HG03575 (cell line): ENCODE measurements at regions not wholly inside any gene's neighbourhood (a gene's known extent, or its start where the extent isn't known, plus 50 kb on each side); places are given as distances from the start of the nearest gene placed in this dataset.
"Not testable (repeated sequence)": the region's sequence is repeated elsewhere in the genome, so short reads cannot be mapped to it uniquely, and the experiment has no call there.

Experiments used
- ATAC-seq: cut with Tn5 transposase; IDR thresholded peaks from one replicate; pipeline ENCODE4 v1.9.1; 2021; ENCODE audit not compliant: unreplicated experiment, insufficient number of reproducible peaks, low FRiP score; ENCODE audit errors: extremely low read depth

- no peak for ATAC-seq
Observed at GRCh38 chr12:89167986-89168385, 184.3 kb downstream of the DUSP6 start.

DNA sequence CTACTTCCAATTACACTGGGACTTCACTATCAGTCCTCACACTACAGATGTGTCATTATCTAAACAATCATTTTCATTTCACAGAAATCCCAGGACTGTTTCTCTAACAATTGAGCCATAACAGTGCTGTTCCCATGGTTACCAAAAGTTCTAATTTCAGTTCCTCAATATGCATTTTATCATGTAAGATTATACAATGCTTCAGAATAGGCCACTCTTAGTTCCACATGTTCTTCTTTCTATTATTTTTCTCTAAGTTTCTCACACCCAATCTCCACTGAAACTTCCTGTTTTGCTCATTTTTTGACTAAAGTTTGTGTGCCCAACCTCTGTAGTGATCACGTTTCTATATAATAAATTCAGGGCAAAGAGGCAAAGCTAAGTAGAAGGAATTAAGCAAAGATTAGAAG lies 185.8 kb downstream of the DUSP6 start:
- ATAC-seq: peak; percentile 97

GRCh38 chr12:89166121-89166520 lies 186.2 kb downstream of the DUSP6 start:
- ATAC-seq: no peak

DNA sequence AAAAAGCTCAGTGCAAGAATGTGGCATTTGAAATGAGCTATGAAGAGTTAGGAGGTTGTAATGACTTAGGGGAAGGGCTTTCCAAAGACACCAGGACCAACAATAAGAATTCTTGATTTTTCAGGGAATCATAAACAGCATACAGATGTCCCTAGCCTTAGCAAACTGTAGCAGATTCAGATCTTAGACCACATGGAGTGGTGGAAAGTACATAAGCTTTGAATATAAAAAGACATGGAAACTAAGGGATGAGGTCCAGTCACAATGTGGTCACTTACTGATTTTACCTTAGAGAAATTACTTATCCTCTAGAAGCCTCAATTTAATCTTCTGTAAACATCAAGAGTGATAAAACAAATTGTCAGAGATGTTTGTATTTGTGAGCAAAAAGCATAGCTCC lies 186.6 kb downstream of the DUSP6 start:
- no peak for ATAC-seq

DNA sequence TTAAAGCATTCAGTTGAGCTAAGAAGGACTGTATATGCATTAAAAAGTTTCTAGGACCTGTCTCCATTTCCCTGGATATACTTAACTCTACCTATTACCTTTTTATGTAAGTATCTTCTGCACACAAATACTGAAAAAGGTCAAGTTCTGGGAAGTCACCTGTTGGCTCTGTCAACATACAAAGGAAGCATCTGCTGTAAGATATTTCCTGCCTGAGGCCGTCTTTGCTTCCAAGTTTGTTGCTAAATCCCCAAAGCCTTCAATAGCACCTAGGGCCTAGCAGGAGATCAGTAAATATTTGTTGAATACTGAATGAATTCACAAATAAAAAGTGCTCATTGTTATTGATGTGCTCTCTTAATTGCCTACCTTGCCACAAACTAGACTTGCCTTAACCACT lies 188.4 kb downstream of the DUSP6 start:
- no peak for ATAC-seq

- no peak for ATAC-seq
Observed at GRCh38 chr12:89162589-89163261, 189.6 kb downstream of the DUSP6 start.

DNA sequence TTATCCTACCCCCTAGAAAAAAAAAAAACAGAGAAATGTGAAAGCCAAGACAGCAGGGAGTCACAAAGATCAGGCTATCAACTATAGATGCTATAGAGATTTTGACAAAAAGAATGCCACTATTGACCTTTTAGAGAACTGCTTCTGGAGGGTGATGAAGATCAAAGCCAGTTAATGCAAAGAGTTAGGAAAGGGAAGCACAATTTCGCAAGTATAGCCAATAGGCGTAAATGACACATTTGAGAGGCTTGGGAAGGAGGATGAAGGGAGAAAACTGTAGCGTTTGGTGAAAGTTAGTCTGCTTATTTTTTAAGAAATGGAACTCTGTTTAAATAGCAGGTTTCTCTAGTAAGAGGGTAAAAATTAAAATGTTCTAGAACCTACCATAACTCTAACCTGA lies 190.7 kb downstream of the DUSP6 start:
- ATAC-seq: no peak

DNA sequence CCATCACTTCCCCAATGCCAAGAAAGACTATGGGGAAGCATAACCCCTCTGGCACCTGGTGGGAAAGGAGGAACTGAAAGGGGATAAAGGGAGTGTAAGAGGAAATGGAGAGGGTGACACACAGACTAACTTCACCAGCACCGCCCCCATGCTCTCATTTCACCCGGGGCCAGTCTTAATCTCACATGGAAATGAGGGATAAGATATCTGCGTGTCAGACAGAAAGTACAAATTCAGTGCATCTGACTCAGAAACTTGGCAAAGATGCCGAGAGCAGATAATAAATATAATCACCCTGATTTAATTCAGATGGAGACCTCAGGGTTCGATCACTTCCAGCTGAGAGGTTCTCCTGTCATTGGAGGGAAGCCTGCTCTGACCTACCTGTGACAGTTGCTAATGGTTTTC lies 191.6 kb downstream of the DUSP6 start:
- no peak for ATAC-seq

DNA sequence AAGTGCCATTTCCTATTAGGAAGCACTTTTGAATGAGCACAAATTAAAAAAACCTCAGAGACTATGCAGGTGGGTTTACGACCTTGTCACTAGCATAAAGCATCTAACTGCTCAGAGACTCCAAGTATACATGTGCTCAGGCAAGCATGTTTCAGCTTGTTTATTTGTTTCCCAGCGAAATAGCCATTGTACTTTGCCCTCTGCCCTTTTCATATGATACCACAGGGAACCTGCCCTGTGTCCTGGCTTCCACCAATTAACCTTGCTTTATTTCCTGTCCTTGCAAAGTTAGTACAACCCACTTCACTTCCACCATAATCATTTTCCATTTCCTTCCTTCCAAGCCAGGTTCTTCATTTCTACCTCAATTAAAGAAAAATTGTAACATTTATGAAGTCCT lies 194.9 kb downstream of the DUSP6 start:
- no peak for ATAC-seq

- no peak for ATAC-seq
Observed at GRCh38 chr12:89156862-89157262, 195.4 kb downstream of the DUSP6 start.

GRCh38 chr12:89156340-89156739 lies 196.0 kb downstream of the DUSP6 start:
- no peak for ATAC-seq

GRCh38 chr12:89155826-89156225 lies 196.5 kb downstream of the DUSP6 start:
- no peak for ATAC-seq

GRCh38 chr12:89154743-89155499 lies 197.4 kb downstream of the DUSP6 start:
- no peak for ATAC-seq

GRCh38 chr12:89153341-89153740 lies 199.0 kb downstream of the DUSP6 start:
- no peak for ATAC-seq

DNA sequence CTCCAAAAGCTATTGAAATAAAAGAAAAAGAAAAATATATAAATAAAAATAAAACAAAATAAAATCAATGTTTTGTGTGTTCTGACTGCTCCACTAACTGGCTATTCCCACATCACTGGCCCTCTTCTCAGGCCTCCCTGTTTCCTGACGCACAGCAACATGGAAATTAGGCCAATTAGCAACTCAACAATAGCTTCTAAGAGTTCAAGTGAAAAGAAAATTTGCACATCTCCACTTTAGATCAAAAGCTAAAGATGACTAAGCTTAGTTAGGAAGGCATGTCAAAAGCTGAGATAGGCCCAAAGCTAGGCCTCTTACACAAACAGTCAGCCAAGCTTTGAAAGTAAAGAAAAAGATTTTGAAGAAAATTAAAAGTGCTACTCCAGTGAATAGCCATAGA lies 200.8 kb downstream of the DUSP6 start:
- ATAC-seq: no peak

- ATAC-seq: not testable (repeated sequence)
Observed at GRCh38 chr12:89150789-89151188, 201.5 kb downstream of the DUSP6 start.

DNA sequence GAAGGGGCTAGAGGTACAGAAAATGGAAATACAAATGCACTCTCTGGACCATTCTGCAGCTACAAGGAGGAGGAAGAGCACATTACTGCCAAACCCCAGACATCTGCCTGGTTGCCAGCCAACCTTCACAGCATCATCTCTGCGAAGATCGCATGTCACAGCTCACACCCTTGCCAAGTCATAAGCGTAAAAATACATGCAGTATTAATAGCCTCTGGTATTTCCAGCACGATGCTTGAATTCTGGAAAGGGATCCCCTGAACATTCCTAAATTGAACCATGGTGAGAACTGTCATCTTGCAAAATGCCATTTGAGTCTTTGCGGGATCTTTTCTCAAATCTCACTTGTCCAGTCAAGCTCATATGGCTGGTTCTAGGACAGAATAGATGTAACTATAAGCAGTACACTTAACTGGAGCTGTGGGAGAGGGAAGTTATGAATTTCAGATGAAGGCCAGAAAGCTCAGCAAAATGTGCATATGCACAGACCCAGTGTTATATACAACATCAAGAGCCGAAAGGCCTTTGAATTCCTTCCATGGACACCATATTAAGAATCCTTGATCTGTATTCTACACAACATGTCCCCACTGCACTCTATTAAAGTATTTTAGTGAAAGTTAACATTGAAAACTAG lies 211.6 kb downstream of the DUSP6 start:
- ATAC-seq: no peak

DNA sequence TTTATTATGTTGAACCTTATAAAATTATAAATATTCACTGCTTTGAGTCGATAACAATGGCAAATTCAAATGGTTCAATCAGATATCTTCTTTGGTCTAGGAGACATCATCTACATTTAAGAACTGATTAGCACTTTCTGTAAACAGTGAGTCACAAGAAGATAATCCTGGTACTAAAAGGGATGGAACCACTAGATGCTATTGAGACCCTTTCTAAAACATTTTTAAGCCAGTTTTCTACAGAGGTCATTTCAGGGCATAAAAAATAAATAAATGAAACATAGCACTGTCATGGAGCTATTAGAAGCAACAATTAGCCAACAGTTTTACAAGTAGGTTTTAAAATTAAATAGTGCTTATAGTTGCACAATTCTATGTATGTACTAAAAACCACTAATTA lies 212.2 kb downstream of the DUSP6 start:
- no peak for ATAC-seq

DNA sequence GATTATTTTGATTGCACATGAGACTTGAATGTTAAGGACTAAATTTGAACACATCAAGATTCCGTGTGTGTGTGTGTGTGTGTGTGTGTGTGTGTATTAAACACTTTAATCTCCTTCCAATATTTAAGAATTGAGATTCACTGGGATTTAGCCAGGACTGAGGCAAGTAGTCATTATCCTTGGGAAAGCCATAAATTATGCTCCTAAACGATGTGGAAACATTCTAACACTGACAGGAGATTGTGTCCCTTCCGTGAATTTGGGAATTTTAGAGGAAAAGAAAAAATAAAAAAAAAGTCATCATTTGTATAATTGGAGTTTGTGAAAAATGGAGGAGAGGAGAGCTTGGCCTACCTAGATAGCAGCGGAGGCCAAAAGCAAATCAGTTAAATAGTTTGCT lies 212.9 kb downstream of the DUSP6 start:
- ATAC-seq: no peak
